ENCODE measurements at regions not wholly inside any gene's neighbourhood (a gene's known extent, or its start where the extent isn't known, plus 50 kb on each side); places are given as distances from the start of the nearest gene placed in this dataset.

DNA sequence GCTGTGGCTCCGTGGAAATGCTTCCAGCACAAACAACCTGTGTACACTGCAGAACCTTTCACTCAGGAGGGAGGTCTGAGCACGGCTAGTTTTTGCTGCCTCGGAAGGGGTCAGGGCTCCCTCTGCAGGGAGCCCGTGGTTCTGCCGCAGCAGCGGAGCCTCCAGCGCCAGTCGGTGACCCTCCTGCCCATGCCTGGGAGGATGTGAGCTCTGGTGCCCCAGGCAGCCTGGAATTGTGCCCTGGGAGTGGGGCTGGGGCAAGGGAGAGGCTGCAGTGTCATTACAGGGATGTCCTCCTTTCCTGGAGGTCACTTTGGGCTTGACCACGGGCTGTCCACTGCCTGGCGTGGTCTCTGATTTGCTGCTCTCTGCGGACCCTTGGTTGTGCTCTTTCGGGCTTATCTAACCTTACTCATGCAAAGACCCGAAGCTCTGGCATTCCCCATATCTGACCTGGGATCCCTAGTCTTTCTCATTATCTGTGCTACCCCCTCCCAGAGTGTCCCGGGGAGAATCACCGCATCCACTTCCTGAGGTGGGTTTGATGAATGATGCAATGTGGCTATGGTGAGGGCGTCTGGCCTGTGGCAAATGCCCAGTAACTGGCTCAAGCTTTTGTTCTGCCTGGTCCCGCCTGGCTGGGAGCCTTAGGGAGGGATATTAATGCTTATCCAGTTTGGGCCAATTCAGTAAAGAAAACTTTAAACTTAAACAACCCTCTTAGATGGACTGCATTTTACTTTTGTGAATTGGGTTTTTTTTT is 59.6 kb upstream of the TAGAP start (continued):
- TF ChIP-seq, protein P1, sequence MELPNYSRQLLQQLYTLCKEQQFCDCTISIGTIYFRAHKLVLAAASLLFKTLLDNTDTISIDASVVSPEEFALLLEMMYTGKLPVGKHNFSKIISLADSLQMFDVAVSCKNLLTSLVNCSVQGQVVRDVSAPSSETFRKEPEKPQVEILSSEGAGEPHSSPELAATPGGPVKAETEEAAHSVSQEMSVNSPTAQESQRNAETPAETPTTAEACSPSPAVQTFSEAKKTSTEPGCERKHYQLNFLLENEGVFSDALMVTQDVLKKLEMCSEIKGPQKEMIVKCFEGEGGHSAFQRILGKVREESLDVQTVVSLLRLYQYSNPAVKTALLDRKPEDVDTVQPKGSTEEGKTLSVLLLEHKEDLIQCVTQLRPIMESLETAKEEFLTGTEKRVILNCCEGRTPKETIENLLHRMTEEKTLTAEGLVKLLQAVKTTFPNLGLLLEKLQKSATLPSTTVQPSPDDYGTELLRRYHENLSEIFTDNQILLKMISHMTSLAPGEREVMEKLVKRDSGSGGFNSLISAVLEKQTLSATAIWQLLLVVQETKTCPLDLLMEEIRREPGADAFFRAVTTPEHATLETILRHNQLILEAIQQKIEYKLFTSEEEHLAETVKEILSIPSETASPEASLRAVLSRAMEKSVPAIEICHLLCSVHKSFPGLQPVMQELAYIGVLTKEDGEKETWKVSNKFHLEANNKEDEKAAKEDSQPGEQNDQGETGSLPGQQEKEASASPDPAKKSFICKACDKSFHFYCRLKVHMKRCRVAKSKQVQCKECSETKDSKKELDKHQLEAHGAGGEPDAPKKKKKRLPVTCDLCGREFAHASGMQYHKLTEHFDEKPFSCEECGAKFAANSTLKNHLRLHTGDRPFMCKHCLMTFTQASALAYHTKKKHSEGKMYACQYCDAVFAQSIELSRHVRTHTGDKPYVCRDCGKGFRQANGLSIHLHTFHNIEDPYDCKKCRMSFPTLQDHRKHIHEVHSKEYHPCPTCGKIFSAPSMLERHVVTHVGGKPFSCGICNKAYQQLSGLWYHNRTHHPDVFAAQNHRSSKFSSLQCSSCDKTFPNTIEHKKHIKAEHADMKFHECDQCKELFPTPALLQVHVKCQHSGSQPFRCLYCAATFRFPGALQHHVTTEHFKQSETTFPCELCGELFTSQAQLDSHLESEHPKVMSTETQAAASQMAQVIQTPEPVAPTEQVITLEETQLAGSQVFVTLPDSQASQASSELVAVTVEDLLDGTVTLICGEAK (IDR thresholded peaks at IDR 0.05): no peak
- TF ChIP-seq, protein P1 (CRISPR knock-in tag; IDR thresholded peaks at IDR 0.05): no peak
- TF ChIP-seq SRF (CRISPR knock-in tag; IDR thresholded peaks at IDR 0.05): peak in 1 of 2 experiments; percentile 62; a peak in 1 of 4 replicates
- no peak for TF ChIP-seq NFE2L1 (tag; IDR thresholded peaks at IDR 0.05; ENCODE audit: borderline replicate concordance, low read depth)
- TF ChIP-seq RHOXF2B (CRISPR knock-in tag; conservative IDR thresholded peaks at IDR 0.05): no peak
- TF ChIP-seq ZFX (CRISPR knock-in tag; IDR thresholded peaks at IDR 0.05): no peak
- peak; percentile 41; the same call in 1 of the 2 replicates for TF ChIP-seq RB1 (IDR thresholded peaks at IDR 0.05; ENCODE audit: low read depth)
- TF ChIP-seq JUND (IDR thresholded peaks at IDR 0.05; ENCODE audit: borderline replicate concordance, low read depth, low read length): peak; percentile 35; the same call in 1 of the 2 replicates
- TF ChIP-seq JUND (tag; IDR thresholded peaks at IDR 0.05; ENCODE audit: borderline replicate concordance, low read depth, low read length): no peak; the same call in 2 of the 3 replicates
- TF ChIP-seq MCM5 (IDR thresholded peaks at IDR 0.05; ENCODE audit: low read depth): no peak
- no peak for TF ChIP-seq RBBP5 (IDR thresholded peaks at IDR 0.05; ENCODE audit: borderline replicate concordance, insufficient read depth, low read length, poor library complexity, severe bottlenecking)
- no peak for TF ChIP-seq MBD2 (IDR thresholded peaks at IDR 0.05; ENCODE audit: borderline replicate concordance, low read depth)
- TF ChIP-seq, protein P2, sequence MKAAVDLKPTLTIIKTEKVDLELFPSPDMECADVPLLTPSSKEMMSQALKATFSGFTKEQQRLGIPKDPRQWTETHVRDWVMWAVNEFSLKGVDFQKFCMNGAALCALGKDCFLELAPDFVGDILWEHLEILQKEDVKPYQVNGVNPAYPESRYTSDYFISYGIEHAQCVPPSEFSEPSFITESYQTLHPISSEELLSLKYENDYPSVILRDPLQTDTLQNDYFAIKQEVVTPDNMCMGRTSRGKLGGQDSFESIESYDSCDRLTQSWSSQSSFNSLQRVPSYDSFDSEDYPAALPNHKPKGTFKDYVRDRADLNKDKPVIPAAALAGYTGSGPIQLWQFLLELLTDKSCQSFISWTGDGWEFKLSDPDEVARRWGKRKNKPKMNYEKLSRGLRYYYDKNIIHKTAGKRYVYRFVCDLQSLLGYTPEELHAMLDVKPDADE (conservative IDR thresholded peaks at IDR 0.05; ENCODE audit: control insufficient read depth, low read depth, low read length): no peak
- TF ChIP-seq CHD4 (IDR thresholded peaks at IDR 0.05; ENCODE audit: insufficient read depth, insufficient replicate concordance, low read depth, low read length, poor library complexity, severe bottlenecking): no peak
- TF ChIP-seq NRF1 (conservative IDR thresholded peaks at IDR 0.05 in 1 of 2, IDR thresholded peaks at IDR 0.05 in 1 of 2): peak; percentile 57 to 67
- no peak for TF ChIP-seq SMAD4 (CRISPR knock-in tag; conservative IDR thresholded peaks at IDR 0.05)
- no peak for TF ChIP-seq SPI1 (IDR thresholded peaks at IDR 0.05; ENCODE audit: borderline replicate concordance, low read depth, low read length)
- TF ChIP-seq ZBTB1 (CRISPR knock-in tag; IDR thresholded peaks at IDR 0.05; ENCODE audit: borderline replicate concordance, low read depth): no peak
